ENCODE measurements at regions not wholly inside any gene's neighbourhood (a gene's known extent, or its start where the extent isn't known, plus 50 kb on each side); places are given as distances from the start of the nearest gene placed in this dataset.

GRCh38 chr20:11356061-11356460 is 561.6 kb upstream of the BTBD3 start:
- TF ChIP-seq EZH2phosphoT487 (IDR thresholded peaks at IDR 0.05; ENCODE audit: low read depth) = no peak
- no peak for TF ChIP-seq CTCF (IDR thresholded peaks at IDR 0.05; ENCODE audit: low read depth, low read length)

Measured in OCI-LY3 (cell line).